ENCODE measurements at regions not wholly inside any gene's neighbourhood (a gene's known extent, or its start where the extent isn't known, plus 50 kb on each side); places are given as distances from the start of the nearest gene placed in this dataset.

DNA sequence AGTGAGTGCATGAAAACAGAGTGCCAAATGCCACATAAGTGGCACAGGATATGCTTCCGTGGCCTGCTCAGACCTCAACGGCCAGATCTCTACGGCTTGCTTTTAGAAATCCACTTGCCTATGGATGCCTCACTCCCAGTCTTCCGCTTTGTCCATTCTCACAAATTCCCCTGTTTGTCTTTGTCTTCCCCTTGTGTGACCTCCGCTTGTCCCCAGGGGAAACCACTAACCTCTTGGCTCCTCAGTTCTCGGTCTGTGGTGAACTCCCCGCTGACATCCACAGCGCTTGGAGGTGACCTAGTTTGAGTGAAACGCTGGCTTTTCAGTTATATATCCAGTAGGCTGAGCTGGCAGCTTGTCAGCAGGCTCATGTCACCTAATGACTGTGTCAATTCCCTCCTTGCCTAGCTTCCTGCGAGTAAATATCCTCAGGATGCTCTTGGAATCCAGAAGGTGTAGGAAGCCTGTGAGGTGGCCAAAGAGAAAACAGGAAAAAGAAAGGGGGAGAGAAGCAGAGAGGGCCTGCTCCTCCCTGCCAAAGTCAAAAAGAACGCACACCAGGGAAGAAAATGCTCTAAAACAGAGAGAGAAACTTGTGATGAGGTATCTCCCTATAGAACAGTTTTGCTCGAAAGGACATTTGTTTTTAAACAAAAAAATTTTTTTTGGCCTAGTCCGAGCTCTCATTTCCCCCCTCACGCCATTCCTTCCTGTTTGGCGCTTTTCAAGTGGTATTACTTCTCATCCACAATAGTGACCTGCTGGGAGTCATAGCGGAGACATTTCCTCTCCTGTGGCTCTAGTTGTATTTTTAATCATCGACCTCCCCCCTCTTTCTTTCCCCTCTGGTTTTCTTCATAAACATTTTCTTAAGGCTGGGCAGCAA lies 101.6 kb upstream of the SPRY4 start:
- DNase-seq (ENCODE audit: low spot score in 2 of 2): peak in 1 of 2 donors; percentile 89
- intact Hi-C loops (cut with DNase I; ENCODE audit: low total_unique reads): no loop called here
- WGBS, 2 donors: 59 to 62% methylated on average over 17 of the region's 17 CpGs
- TF ChIP-seq, protein P1, sequence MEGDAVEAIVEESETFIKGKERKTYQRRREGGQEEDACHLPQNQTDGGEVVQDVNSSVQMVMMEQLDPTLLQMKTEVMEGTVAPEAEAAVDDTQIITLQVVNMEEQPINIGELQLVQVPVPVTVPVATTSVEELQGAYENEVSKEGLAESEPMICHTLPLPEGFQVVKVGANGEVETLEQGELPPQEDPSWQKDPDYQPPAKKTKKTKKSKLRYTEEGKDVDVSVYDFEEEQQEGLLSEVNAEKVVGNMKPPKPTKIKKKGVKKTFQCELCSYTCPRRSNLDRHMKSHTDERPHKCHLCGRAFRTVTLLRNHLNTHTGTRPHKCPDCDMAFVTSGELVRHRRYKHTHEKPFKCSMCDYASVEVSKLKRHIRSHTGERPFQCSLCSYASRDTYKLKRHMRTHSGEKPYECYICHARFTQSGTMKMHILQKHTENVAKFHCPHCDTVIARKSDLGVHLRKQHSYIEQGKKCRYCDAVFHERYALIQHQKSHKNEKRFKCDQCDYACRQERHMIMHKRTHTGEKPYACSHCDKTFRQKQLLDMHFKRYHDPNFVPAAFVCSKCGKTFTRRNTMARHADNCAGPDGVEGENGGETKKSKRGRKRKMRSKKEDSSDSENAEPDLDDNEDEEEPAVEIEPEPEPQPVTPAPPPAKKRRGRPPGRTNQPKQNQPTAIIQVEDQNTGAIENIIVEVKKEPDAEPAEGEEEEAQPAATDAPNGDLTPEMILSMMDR (IDR thresholded peaks at IDR 0.05): no peak
- no peak for TF ChIP-seq POLR2A (IDR thresholded peaks at IDR 0.05)
- no peak overlapping the region for H3K4me3 ChIP-seq (ENCODE audit: low read depth, poor library complexity, severe bottlenecking)

DNA sequence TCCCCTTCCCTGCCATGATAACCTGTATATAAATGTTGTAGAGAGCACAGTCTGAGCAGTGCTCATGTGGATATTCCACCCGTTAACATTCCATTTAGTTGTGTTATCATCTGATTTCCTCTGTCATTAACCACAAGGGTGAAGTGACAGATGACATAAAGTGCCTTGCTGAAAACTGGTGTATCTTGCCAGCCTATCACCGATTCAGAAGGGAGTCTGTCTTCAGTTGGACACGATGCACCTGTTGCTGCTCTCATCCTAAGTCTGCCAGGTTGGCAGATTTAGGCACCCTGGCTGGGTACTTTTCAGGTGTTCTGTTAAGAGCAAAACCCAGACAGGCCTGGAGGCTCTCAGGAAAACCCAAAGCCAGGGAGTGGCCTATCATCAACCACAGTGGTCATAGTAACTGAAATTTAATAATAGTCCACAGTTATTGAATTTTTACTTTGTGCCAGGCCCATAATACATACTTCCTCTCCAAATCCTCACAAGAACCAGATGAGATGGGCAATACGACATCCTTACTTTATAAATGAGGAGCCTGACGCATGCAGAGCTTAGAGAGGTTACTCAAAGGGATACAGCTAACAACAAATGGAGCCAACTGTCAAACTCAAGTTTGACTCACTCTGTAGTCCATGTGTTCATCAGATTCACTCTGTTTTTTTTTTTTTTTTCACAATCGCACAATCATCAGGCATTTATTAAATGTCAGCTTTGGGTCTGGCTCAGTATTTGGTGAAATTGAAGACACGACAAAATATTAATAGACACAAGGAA lies 100.7 kb upstream of the SPRY4 start:
- TF ChIP-seq POLR2A (IDR thresholded peaks at IDR 0.05): no peak
- TF ChIP-seq, protein P1 (IDR thresholded peaks at IDR 0.05): no peak
- intact Hi-C loops (cut with DNase I; ENCODE audit: low total_unique reads): no loop called here
- DNase-seq (ENCODE audit: low spot score in 2 of 2): peak in 1 of 2 donors; percentile 6
- no peak overlapping the region for H3K4me3 ChIP-seq (ENCODE audit: low read depth, poor library complexity, severe bottlenecking)
- WGBS, 2 donors: 72 to 75% methylated on average over 7 of the region's 7 CpGs

DNA sequence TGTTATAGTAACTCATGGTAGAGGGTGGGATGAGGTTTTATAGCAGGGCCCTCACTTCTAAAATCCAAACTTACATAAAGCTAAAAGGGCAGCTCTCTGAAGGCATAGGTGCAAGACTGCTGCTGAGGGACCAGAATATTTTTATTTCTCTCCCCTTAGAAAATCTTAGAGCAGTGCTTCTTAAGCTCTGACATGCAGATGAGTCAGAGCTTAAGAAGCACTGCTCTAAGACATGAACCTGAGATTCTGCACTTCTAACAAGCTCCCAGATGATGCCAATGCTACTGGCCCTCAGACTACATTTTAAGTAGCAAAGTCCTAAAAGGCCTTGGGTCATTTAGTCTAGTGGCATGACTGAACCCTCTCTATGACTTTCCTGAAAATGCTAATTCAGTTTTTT lies 97.6 kb upstream of the SPRY4 start:
- intact Hi-C loops (cut with DNase I; ENCODE audit: low total_unique reads): no loop called here
- no peak overlapping the region for H3K4me3 ChIP-seq (ENCODE audit: low read depth, poor library complexity, severe bottlenecking)
- TF ChIP-seq POLR2A (IDR thresholded peaks at IDR 0.05): no peak
- TF ChIP-seq, protein P1 (IDR thresholded peaks at IDR 0.05): no peak
- no peak for DNase-seq (ENCODE audit: low spot score in 2 of 2)

DNA sequence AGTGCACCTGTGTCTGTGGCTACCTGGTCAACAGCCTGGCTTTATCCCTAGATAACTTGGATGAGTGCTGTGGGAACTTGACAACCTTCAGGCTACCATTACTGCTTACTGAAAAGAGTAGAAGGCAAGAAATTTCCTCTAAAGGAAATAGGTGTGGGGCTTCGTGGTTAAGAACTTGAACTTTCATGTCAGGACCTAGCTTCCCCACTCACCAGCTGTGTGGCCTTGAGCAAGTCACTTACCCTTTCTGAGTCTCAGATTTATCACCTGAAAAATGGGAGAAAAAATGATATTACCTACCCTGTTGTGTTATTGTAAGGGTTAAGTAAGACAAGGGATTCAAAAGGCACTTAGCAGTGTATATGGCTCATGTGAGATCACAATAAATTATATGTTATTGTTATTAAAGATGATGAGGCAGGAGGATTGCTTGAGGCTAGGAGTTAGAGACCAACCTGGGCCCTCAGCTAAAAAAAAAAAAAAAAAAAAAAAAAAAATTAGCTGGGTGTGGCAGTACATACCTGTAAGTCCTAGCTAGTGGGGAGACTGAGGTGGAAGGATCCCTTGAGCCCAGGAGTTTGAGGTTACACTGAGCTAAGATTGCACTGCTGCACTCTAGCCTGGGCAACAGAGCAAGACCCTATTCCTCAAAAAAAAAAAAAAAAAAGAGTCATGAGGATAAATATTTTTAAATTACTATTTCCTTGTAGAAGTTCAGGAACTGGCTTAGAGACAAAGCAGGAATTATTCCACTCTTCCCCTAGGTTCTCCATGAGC lies 97.0 kb upstream of the SPRY4 start:
- DNase-seq (ENCODE audit: low spot score in 2 of 2): no peak
- intact Hi-C loops (cut with DNase I; ENCODE audit: low total_unique reads): no loop called here
- H3K4me3 ChIP-seq (ENCODE audit: low read depth, poor library complexity, severe bottlenecking): no peak overlapping the region
- TF ChIP-seq, protein P1 (IDR thresholded peaks at IDR 0.05): no peak
- 35 to 50% methylated on average over 1 of the region's 1 CpG for WGBS, 2 donors

DNA sequence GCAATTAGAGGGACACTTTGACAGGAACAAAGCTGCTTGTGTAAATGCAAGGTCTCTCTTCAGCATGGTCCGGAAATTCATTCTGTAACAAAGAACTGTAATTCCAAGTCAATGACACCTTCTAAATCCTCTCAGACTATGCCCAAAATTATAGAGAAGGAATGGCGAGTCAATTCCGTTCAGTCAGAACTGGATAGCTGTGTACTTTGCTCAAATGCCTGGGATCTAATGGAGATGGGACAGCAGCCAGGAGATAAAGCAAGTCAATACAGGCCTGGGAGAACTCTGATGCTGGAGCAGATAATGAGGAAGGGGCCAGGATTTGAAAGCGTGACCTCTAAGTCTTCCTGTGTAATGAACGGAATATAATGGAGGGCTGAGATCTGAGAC lies 96.4 kb upstream of the SPRY4 start:
- WGBS, 2 donors: 50 to 60% methylated on average over 5 of the region's 5 CpGs
- TF ChIP-seq, protein P1 (IDR thresholded peaks at IDR 0.05): no peak
- TF ChIP-seq POLR2A (IDR thresholded peaks at IDR 0.05): no peak

More for the DNA sequence above, 96.4 kb upstream of the SPRY4 start:
- intact Hi-C loops (cut with DNase I; ENCODE audit: low total_unique reads): no loop called here
- DNase-seq (ENCODE audit: low spot score in 2 of 2): no peak
- H3K4me3 ChIP-seq (ENCODE audit: low read depth, poor library complexity, severe bottlenecking): no peak overlapping the region

Measured in lower leg skin (tissue), 4 donors.